ENCODE measurements at regions not wholly inside any gene's neighbourhood (a gene's known extent, or its start where the extent isn't known, plus 50 kb on each side); places are given as distances from the start of the nearest gene placed in this dataset.

DNA sequence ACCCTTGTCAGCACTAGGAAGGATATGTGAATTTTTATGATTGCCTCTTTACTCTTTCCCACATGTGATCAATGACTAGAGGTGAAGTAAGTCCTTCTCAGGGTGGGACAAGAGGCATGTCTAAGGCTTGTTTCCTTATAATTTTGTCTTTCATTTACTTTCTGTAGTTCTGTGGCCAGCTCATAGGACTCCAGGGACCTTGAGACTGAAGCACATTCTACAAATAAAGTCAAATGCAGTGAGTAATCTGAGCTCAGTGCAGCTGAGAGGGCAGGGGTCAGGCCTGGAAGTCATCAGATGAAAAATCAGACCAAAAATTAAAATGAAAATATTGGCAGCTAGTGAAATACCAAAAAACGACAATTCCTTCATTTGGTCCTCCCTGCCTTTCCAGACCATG is 424.7 kb upstream of the THBS1 start (continued):
- TF ChIP-seq, protein P1, sequence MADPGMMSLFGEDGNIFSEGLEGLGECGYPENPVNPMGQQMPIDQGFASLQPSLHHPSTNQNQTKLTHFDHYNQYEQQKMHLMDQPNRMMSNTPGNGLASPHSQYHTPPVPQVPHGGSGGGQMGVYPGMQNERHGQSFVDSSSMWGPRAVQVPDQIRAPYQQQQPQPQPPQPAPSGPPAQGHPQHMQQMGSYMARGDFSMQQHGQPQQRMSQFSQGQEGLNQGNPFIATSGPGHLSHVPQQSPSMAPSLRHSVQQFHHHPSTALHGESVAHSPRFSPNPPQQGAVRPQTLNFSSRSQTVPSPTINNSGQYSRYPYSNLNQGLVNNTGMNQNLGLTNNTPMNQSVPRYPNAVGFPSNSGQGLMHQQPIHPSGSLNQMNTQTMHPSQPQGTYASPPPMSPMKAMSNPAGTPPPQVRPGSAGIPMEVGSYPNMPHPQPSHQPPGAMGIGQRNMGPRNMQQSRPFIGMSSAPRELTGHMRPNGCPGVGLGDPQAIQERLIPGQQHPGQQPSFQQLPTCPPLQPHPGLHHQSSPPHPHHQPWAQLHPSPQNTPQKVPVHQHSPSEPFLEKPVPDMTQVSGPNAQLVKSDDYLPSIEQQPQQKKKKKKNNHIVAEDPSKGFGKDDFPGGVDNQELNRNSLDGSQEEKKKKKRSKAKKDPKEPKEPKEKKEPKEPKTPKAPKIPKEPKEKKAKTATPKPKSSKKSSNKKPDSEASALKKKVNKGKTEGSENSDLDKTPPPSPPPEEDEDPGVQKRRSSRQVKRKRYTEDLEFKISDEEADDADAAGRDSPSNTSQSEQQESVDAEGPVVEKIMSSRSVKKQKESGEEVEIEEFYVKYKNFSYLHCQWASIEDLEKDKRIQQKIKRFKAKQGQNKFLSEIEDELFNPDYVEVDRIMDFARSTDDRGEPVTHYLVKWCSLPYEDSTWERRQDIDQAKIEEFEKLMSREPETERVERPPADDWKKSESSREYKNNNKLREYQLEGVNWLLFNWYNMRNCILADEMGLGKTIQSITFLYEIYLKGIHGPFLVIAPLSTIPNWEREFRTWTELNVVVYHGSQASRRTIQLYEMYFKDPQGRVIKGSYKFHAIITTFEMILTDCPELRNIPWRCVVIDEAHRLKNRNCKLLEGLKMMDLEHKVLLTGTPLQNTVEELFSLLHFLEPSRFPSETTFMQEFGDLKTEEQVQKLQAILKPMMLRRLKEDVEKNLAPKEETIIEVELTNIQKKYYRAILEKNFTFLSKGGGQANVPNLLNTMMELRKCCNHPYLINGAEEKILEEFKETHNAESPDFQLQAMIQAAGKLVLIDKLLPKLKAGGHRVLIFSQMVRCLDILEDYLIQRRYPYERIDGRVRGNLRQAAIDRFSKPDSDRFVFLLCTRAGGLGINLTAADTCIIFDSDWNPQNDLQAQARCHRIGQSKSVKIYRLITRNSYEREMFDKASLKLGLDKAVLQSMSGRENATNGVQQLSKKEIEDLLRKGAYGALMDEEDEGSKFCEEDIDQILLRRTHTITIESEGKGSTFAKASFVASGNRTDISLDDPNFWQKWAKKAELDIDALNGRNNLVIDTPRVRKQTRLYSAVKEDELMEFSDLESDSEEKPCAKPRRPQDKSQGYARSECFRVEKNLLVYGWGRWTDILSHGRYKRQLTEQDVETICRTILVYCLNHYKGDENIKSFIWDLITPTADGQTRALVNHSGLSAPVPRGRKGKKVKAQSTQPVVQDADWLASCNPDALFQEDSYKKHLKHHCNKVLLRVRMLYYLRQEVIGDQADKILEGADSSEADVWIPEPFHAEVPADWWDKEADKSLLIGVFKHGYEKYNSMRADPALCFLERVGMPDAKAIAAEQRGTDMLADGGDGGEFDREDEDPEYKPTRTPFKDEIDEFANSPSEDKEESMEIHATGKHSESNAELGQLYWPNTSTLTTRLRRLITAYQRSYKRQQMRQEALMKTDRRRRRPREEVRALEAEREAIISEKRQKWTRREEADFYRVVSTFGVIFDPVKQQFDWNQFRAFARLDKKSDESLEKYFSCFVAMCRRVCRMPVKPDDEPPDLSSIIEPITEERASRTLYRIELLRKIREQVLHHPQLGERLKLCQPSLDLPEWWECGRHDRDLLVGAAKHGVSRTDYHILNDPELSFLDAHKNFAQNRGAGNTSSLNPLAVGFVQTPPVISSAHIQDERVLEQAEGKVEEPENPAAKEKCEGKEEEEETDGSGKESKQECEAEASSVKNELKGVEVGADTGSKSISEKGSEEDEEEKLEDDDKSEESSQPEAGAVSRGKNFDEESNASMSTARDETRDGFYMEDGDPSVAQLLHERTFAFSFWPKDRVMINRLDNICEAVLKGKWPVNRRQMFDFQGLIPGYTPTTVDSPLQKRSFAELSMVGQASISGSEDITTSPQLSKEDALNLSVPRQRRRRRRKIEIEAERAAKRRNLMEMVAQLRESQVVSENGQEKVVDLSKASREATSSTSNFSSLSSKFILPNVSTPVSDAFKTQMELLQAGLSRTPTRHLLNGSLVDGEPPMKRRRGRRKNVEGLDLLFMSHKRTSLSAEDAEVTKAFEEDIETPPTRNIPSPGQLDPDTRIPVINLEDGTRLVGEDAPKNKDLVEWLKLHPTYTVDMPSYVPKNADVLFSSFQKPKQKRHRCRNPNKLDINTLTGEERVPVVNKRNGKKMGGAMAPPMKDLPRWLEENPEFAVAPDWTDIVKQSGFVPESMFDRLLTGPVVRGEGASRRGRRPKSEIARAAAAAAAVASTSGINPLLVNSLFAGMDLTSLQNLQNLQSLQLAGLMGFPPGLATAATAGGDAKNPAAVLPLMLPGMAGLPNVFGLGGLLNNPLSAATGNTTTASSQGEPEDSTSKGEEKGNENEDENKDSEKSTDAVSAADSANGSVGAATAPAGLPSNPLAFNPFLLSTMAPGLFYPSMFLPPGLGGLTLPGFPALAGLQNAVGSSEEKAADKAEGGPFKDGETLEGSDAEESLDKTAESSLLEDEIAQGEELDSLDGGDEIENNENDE (IDR thresholded peaks at IDR 0.05; ENCODE audit: insufficient replicate concordance, low read length), result no peak
- TF ChIP-seq BCL11A (IDR thresholded peaks at IDR 0.05; ENCODE audit: low read depth in 2 of 2, low read length in 2 of 2) (no peak), SP1 (IDR thresholded peaks at IDR 0.05; ENCODE audit: low read depth, low read length) (no peak), TBP (IDR thresholded peaks at IDR 0.05; ENCODE audit: low read depth, low read length) (no peak), BACH1 (IDR thresholded peaks at IDR 0.05; ENCODE audit: low read length) (no peak), CEBPB (IDR thresholded peaks at IDR 0.05; ENCODE audit: low read depth, low read length) (no peak), JUN (IDR thresholded peaks at IDR 0.05; ENCODE audit: low read depth, low read length) (no peak)
- TF ChIP-seq, protein P2, sequence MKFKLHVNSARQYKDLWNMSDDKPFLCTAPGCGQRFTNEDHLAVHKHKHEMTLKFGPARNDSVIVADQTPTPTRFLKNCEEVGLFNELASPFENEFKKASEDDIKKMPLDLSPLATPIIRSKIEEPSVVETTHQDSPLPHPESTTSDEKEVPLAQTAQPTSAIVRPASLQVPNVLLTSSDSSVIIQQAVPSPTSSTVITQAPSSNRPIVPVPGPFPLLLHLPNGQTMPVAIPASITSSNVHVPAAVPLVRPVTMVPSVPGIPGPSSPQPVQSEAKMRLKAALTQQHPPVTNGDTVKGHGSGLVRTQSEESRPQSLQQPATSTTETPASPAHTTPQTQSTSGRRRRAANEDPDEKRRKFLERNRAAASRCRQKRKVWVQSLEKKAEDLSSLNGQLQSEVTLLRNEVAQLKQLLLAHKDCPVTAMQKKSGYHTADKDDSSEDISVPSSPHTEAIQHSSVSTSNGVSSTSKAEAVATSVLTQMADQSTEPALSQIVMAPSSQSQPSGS (IDR thresholded peaks at IDR 0.05; ENCODE audit: low read length), result no peak
